Inflammatory macrophage treated with lipopolysaccharide for 4 hours (primary cell): ENCODE measurements at regions not wholly inside any gene's neighbourhood (a gene's known extent, or its start where the extent isn't known, plus 50 kb on each side); places are given as distances from the start of the nearest gene placed in this dataset.
A peak's percentile ranks its signal among the peaks of the same experiment; 100 is the strongest.
"Not testable (repeated sequence)": the region's sequence is repeated elsewhere in the genome, so short reads cannot be mapped to it uniquely, and the experiment has no call there.

Experiments used
- DNase-seq: peaks from one replicate; pipeline ENCODE4 v3.0.0-alpha.2; 2020

DNA sequence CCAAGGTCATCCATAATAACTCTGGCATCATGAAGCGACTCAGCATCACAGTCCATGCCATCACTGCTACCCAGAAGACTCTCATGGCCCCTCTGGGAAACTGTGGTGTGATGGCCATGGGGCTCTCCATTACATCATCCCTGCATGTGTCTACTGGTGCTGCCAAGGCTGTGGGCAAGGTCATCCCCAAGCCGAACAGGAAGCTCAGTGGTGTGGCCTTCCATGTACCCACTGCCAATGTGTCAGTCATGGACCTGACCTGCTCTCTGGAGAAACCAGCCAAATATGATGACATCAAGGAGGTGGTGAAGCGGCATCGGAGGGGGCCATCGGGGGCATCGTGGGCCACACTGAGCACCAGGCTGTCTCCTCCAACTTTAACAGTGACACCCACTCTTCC, 65.1 kb upstream of the ARHGAP29 start:
- no peak for DNase-seq

DNA sequence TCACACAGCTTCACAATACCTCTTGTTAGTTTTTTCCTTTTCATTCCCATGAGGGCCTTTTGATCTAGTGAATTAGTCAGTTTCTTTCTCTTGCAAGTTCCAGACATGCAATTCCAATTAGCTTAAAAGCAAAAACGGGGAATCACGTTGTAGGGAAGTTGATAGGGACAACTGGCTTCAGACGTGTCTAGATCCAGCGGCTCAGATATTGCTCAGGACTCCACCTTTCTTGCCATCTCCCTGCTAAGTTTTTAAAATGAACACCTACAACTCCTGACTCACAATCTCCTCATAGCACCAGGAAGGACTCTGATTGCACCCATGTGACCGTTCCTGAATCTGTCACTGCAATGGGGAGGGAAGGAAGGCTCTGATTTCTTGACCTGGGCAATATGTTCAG, 63.8 kb upstream of the ARHGAP29 start:
- no peak for DNase-seq

DNA sequence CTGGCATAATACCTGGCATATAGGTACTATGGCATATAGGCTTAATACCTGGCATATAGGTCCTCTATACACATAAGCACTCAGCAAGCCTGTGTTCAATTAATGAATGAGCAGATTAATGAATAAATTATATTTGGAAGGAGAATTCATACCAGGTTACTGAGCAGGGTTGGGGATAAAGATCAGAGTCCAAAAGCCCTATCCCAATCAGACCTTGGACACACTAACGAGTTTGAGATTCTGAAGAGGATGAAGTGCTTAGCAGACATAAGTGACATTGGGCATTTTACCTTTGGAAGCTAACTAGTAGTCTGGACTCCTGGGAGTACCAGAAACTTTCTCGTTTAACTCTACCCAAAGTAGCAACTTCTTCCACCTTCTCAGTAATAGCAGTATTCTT, 63.3 kb upstream of the ARHGAP29 start:
- no peak for DNase-seq

- no peak for DNase-seq
Measured at GRCh38 chr1:94299627-94300553, 62.5 kb upstream of the ARHGAP29 start.

DNA sequence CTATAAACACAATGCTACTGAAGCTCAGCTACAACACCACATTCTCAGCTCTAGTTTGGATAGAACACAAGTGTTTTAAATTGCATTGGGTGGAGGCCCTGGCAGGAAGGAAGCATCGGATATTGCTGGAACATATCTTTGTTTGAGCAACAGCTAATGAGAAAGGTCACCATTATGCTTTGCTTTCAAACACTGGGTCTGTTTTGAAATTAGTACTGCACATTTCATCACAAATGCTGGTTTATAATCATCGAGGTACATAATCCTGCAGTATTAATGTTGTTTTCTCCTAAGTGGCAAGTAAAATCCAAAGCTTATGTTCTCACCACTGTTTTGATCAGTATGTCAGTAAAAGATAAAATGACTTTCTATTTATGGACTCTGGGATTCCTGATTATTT, 61.5 kb upstream of the ARHGAP29 start:
- DNase-seq: peak; percentile 56

GRCh38 chr1:94296018-94296417, 58.6 kb upstream of the ARHGAP29 start:
- DNase-seq: no peak

GRCh38 chr1:94292978-94293377, 55.6 kb upstream of the ARHGAP29 start:
- not testable (repeated sequence) for DNase-seq

DNA sequence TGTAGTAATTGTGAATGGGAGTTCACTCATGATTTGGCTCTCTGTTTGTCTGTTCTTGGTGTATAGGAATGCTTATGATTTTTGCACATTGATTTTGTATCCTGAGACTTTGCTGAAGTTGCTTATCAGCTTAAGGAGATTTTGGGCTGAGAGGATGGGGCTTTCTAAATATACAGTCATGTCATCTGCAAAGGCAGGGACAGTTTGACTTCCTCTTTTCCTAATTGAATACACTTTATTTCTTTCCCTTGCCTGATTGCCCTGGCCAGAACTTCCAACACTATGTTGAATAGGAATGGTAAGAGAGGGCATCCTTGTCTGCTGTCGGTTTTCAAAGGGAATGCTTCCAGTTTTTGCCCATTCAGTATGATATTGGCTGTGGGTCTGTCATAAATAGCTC, 51.9 kb upstream of the ARHGAP29 start:
- not testable (repeated sequence) for DNase-seq
